Bronchial epithelial cell (primary cell): ENCODE measurements at regions not wholly inside any gene's neighbourhood (a gene's known extent, or its start where the extent isn't known, plus 50 kb on each side); places are given as distances from the start of the nearest gene placed in this dataset.
"Not testable (repeated sequence)": the region's sequence is repeated elsewhere in the genome, so short reads cannot be mapped to it uniquely, and the experiment has no call there.

Experiments
- DNase-seq: peaks from one replicate; pipeline ENCODE4 v3.0.0-alpha.2; 2010; ENCODE audit warnings: low read depth
- FAIRE-seq: peaks from 2 replicates; lab custom pipeline; 2011; peaks lifted over from hg19 to GRCh38; lab: Jason Lieb, UNC
- H3K27me3 ChIP-seq: 2 replicates; pipeline ENCODE4 v1.5.1; 2011; ENCODE audit warnings: low read length; ENCODE audit not compliant: control insufficient read depth, insufficient read depth
- H3K36me3 ChIP-seq: 2 replicates; pipeline ENCODE4 v1.5.1; 2011; ENCODE audit warnings: low read length; ENCODE audit not compliant: control insufficient read depth, insufficient read depth
- H3K4me3 ChIP-seq: 2 replicates; pipeline ENCODE4 v1.5.1; 2011; ENCODE audit warnings: mild to moderate bottlenecking, low read depth, low read length, control low read depth
- TF ChIP-seq, protein P1 (sequence below): IDR thresholded peaks from 2 replicates; pipeline ENCODE4 v1.5.1; 2011; ENCODE audit warnings: mild to moderate bottlenecking, moderate library complexity, low read length, control low read depth, inconsistent platforms; ENCODE audit not compliant: insufficient read depth, severe bottlenecking

DNA sequence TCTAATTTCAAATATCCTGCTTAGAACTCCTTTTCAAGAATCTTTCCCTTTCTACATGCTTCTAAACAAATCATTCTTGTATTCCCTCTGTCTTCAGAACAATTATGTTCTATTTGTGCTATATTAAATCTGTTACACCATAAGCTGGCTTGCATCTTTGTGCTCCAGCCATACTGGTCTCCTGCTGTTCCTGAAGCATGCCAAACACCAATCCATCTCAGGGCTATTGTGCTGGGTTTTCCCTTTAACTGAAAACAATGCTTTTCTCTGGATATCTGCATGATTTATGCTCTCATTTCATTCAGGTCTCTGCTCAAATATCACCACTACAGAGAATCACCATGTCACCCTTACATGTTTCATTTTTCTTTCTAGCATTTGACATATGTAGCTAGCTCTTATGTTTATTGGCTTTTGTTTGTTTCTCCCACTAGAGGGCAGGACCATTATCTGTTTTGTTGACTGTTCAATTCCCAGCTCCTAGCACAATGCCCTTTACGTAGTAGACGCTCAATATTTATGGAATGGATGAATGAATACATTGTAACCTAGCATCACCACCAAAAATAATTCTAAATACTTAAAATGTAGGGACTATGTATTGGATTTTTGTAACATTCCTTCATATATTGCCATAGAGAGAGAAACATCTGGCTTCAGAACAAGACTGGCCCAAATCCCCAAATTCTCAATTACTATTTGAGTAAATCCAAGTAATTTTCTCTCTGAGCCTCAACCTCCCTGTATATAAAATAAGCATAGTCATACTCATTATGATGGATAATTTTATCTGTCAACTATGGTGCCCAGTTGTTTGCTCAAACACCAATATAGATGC, 302.0 kb upstream of the SYT1 start:
- H3K27me3 ChIP-seq = no peaks in the 10 kb centered on the region
- no peak overlapping the region for H3K4me3 ChIP-seq
- DNase-seq = peak; percentile 39
- FAIRE-seq = no peak
- H3K36me3 ChIP-seq = no peaks in the 10 kb centered on the region
- TF ChIP-seq, protein P1, sequence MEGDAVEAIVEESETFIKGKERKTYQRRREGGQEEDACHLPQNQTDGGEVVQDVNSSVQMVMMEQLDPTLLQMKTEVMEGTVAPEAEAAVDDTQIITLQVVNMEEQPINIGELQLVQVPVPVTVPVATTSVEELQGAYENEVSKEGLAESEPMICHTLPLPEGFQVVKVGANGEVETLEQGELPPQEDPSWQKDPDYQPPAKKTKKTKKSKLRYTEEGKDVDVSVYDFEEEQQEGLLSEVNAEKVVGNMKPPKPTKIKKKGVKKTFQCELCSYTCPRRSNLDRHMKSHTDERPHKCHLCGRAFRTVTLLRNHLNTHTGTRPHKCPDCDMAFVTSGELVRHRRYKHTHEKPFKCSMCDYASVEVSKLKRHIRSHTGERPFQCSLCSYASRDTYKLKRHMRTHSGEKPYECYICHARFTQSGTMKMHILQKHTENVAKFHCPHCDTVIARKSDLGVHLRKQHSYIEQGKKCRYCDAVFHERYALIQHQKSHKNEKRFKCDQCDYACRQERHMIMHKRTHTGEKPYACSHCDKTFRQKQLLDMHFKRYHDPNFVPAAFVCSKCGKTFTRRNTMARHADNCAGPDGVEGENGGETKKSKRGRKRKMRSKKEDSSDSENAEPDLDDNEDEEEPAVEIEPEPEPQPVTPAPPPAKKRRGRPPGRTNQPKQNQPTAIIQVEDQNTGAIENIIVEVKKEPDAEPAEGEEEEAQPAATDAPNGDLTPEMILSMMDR = peak; percentile 37

DNA sequence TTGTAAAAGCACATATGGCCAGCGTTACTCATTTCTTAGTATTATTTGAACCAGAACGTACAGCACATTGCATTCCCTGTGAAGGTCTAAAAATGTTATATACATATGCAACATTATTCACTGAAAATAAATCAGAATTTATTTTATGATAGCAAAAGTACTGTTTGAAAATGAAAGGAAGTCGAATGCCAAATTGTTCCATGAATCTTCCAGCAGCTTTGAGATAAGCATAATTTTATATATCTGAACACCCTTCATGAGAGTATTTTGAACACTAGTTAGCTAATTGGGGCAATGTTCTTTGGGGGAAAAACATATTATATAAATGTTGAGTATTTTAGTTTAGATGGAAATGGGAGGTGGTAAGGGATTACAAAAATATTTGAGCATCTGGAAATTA, 300.7 kb upstream of the SYT1 start:
- DNase-seq = no peak
- Histone ChIP-seq H3K27me3 (no peaks in the 10 kb centered on the region), H3K36me3 (no peaks in the 10 kb centered on the region), H3K4me3 (no peak overlapping the region)
- no peak for FAIRE-seq
- TF ChIP-seq, protein P1 = no peak

DNA sequence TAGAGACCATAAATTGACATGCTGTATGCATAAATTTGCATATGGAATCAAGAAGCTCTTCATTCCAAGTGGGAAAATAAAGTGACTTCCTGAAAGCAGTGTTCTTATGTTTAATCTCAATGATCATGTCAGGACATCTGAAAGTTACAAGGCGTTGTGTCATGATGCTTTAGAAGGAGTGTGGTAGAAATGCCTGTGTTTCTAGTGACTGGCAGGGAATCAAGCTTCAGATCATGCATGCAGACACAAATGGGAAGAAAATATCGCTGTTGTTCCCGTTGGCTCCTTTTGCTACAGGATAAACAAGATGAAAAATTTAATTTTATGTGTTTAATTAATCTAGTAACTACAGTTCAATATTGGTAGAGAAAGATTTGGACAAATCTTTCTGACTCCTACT, 298.1 kb upstream of the SYT1 start:
- FAIRE-seq (no peak), DNase-seq (no peak)
- no peak overlapping the region for H3K4me3 ChIP-seq
- H3K27me3 ChIP-seq = no peaks in the 10 kb centered on the region
- TF ChIP-seq, protein P1 = no peak
- H3K36me3 ChIP-seq = no peaks in the 10 kb centered on the region

DNA sequence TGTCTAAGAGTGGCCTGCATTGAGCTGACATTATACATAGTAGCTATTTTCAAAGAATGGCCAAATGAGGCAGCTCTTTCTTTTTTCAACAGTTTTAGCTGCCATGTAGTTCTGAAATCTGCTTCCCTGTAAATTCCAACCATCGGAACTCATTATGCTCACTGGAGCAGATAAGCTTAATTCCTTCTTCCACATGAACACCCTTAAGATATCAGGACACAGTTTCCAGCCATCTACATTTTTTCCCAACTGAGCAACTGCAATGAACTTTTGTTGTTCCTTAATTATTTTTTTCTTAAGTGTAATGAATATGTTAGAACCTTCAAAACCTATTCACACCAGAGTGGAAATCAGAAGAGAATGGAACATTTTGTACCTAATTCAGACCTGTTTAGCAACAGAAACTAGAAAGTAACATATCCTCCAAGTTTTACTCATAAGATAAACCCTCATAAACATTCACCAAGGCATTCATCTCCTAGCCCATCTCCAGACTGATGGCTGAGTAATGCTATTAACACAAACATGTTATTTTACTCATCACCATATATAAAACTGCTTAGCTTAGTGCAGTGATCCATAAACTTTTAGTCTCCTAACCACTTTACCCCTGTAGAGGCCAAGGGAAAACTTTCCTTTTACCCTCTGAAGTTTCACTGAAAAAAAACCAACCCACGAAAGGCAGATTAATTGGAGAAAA, 296.1 kb upstream of the SYT1 start:
- Histone ChIP-seq H3K36me3 (no peaks in the 10 kb centered on the region), H3K27me3 (no peaks in the 10 kb centered on the region), H3K4me3 (no peak overlapping the region)
- TF ChIP-seq, protein P1 = no peak
- FAIRE-seq = no peak
- DNase-seq = no peak

DNA sequence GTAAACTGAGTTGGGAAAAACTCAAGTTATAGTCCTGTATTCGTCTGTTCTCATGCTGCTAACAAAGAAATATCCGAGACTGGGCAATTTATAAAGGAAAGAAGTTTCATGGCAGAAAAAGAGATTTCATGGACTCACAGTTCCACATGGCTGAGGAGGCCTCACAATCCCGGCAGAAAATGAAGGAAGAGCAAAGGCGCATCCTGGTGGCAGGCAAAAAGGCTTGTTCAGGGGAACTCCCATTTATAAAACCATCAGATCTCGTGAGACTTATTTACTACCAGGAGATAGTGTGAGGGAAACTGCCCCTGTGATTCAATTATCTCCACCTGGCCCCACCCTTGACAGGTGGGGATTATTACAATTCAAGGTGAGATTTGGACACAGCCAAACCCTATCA, 292.6 kb upstream of the SYT1 start:
- FAIRE-seq (no peak), DNase-seq (no peak)
- no peak overlapping the region for H3K4me3 ChIP-seq
- no peaks in the 10 kb centered on the region for H3K36me3 ChIP-seq
- TF ChIP-seq, protein P1 = no peak
- H3K27me3 ChIP-seq = no peaks in the 10 kb centered on the region

DNA sequence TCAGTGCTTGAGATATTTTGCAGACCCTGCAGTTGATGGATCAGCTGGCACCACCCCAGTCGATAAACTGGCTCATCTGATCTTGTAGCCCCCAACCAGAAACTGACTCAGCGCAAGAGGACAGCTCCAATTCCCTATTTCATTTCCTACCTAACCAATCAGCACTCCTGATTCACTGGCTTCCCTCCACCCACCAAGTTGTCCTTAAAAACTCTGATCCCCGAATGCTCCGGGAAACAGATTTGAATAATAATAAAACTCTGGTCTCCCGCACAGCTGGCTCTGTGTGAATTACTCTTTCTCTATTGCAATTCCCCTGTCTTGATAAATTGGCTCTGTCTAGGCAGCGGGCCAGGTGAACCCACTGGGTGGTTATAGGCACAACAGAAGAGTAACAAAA, 289.4 kb upstream of the SYT1 start:
- not testable (repeated sequence) for H3K36me3 ChIP-seq, H3K4me3 ChIP-seq, DNase-seq, H3K27me3 ChIP-seq, FAIRE-seq
